CD4-positive, alpha-beta T cell (primary cell): ENCODE measurements at regions not wholly inside any gene's neighbourhood (a gene's known extent, or its start where the extent isn't known, plus 50 kb on each side); places are given as distances from the start of the nearest gene placed in this dataset.

Experiments used
- ATAC-seq: fragments of 200-7000 bp; cut with Tn5 transposase; one replicate; pipeline ENCODE4 v1.10.0; 2022; ENCODE audit warnings: mild to moderate bottlenecking; ENCODE audit not compliant: poor library complexity
- CTCF ChIA-PET: fragments of 350-600 bp; sonication (Branson Sonifier 250); formaldehyde crosslinking; loops from one replicate; lab custom pipeline; 2021; ENCODE audit warnings: antibody characterized with exemption, inconsistent platforms; lab: Charles Lee
- POLR2A ChIA-PET: fragments of 350-600 bp; sonication (Branson Sonifier 250); formaldehyde crosslinking; loops from one replicate; lab custom pipeline; 2021; ENCODE audit warnings: antibody characterized with exemption, inconsistent platforms; lab: Charles Lee
- DNase-seq, 14 experiments: peaks; one replicate each; pipeline ENCODE4 v3.0.0-alpha.2; 2013 to 2020; ENCODE audit warnings: mixed read lengths in 2 of 14
- H3K27ac ChIP-seq, 2 donors: one replicate each; pipeline versions ENCODE4 v1.5.1 to v1.7.0; 2013; ENCODE audit warnings: low read length in 2 of 2, low read depth in 1 of 2, mild to moderate bottlenecking in 1 of 2
- H3K27me3 ChIP-seq, 2 experiments: 1 replicate in 1 of 2; 2 replicates in 1 of 2; pipeline versions ENCODE4 v1.6.1 to v1.7.0; 2013; ENCODE audit warnings: low read length in 2 of 2, control low read depth in 1 of 2, mild to moderate bottlenecking in 1 of 2, moderate library complexity in 1 of 2; ENCODE audit not compliant: insufficient read depth in 2 of 2, control insufficient read depth in 1 of 2
- H3K36me3 ChIP-seq: one replicate; pipeline ENCODE4 v1.6.1; 2013; ENCODE audit warnings: low read length, control low read depth; ENCODE audit not compliant: insufficient read depth
- H3K4me1 ChIP-seq: one replicate; pipeline ENCODE4 v1.6.1; 2013; ENCODE audit warnings: low read length, control low read depth; ENCODE audit not compliant: insufficient read depth
- H3K4me3 ChIP-seq: one replicate; pipeline ENCODE4 v1.5.1; 2013; ENCODE audit warnings: mild to moderate bottlenecking, low read length, moderate library complexity
- H3K9me3 ChIP-seq, 2 experiments: 1 replicate in 1 of 2; 2 replicates in 1 of 2; pipeline versions ENCODE4 v1.6.1 to v1.7.0; 2013; ENCODE audit warnings: low read length in 2 of 2, mild to moderate bottlenecking in 2 of 2, control low read depth in 1 of 2, moderate library complexity in 1 of 2; ENCODE audit not compliant: control insufficient read depth in 1 of 2, insufficient read depth in 1 of 2
- H3K27ac Mint-ChIP-seq: one replicate; pipeline ENCODE4 v1.8.0; 2020; ENCODE audit warnings: mixed read lengths
- H3K27me3 Mint-ChIP-seq: one replicate; pipeline ENCODE4 v1.8.0; 2021; ENCODE audit warnings: mixed read lengths
- H3K36me3 Mint-ChIP-seq: one replicate; pipeline ENCODE4 v1.8.0; 2021; ENCODE audit warnings: low read depth, mixed read lengths
- H3K4me1 Mint-ChIP-seq: one replicate; pipeline ENCODE4 v1.8.0; 2021; ENCODE audit warnings: low read depth, mixed read lengths
- H3K4me3 Mint-ChIP-seq: one replicate; pipeline ENCODE4 v1.8.0; 2020; ENCODE audit warnings: mild to moderate bottlenecking, mixed read lengths
- H3K9me3 Mint-ChIP-seq: one replicate; pipeline ENCODE4 v1.8.0; 2020; ENCODE audit warnings: mixed read lengths
- intact Hi-C, 2 experiments: fragments of 100-400 bp; cut with DNase I in 1 of 2; cut with micrococcal nuclease in 1 of 2; formaldehyde crosslinking; loops; one replicate each; pipeline versions ENCODE4 v1.15.1 to v1.9.0; 2023 to 2025; cut with DNase I, micrococcal nuclease
- TF ChIP-seq, protein P1 (sequence below): fragments of 200-600 bp; IDR thresholded peaks from one replicate; pipeline ENCODE4 v1.8.0; 2022; ENCODE audit warnings: antibody characterized with exemption, mild to moderate bottlenecking

DNA sequence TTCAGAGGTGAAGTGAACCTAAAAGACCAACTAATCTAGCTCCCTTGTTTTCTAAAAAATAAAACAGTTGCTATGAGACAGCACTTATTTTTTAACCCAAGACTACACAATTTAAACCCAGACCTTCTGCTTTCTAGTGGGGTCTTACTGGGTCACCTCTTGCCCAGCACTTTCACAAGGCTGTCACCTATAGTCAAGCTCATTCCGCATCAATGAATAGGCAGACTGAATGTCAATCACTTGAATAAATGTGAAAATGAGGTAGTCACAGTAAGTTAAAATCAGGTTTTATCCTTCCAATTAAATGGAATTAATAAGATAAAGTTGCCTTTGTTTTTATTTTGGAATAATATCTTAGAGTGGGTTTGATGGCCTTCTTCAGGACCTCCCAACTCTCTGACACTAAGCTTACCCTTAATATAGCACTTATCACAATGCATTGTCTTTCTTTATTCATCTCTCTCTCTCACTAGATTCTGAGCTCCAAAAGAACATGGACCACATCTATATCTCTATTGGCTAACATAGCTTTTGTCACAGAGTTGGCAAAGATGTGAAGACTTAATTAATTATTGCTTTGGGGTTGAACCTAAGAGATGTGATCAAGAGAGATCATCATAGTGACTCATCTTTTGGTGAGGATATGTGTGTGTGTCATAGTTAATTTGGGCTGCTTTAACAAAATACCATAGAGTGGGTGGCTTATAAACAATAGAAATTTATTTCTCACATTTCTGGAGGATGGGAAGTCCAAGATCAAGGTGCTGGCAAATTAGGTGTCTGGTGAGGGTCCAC lies 248.7 kb upstream of the DAB1 start:
- Mint-ChIP-seq H3K4me3 (no peak overlapping the region), H3K36me3 (no peaks in the 10 kb centered on the region), H3K4me1 (no peaks in the 10 kb centered on the region), H3K9me3 (peaks cover 1% of the 10 kb centered on the region), H3K27ac (no peak overlapping the region), H3K27me3 (peaks cover 5% of the 10 kb centered on the region)
- ATAC-seq (no peak), DNase-seq (no peak)
- no peaks in the 10 kb centered on the region for H3K4me1 ChIP-seq
- no peaks in the 10 kb centered on the region for H3K36me3 ChIP-seq
- intact Hi-C loops: no loop called here
- POLR2A ChIA-PET: no interaction called here
- CTCF ChIA-PET: no interaction called here
- H3K27ac ChIP-seq: no peak overlapping the region
- H3K27me3 ChIP-seq: no peaks in the 10 kb centered on the region
- TF ChIP-seq, protein P1, sequence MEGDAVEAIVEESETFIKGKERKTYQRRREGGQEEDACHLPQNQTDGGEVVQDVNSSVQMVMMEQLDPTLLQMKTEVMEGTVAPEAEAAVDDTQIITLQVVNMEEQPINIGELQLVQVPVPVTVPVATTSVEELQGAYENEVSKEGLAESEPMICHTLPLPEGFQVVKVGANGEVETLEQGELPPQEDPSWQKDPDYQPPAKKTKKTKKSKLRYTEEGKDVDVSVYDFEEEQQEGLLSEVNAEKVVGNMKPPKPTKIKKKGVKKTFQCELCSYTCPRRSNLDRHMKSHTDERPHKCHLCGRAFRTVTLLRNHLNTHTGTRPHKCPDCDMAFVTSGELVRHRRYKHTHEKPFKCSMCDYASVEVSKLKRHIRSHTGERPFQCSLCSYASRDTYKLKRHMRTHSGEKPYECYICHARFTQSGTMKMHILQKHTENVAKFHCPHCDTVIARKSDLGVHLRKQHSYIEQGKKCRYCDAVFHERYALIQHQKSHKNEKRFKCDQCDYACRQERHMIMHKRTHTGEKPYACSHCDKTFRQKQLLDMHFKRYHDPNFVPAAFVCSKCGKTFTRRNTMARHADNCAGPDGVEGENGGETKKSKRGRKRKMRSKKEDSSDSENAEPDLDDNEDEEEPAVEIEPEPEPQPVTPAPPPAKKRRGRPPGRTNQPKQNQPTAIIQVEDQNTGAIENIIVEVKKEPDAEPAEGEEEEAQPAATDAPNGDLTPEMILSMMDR: no peak
- H3K4me3 ChIP-seq: no peak overlapping the region
- no peaks in the 10 kb centered on the region for H3K9me3 ChIP-seq

DNA sequence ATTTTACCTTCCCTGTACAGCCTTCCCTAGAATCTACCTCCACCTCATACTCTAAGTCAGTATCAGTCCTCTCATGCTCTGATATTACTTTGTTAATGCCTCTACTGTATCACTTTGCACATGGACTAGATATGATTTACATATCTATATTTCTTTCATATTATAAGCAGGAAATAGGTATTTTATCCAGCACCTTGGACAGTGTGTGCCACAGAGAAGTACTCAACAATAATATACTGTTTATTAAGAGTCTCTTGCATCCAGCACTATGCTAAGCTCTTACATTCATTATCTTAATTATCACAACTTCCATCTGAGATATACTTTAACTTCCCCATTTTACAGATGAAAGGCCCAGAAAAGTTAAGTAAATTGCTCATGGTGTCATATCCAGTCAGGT lies 247.9 kb upstream of the DAB1 start:
- no peaks in the 10 kb centered on the region for H3K27me3 ChIP-seq
- TF ChIP-seq, protein P1: no peak
- H3K4me3 Mint-ChIP-seq: no peak overlapping the region
- ATAC-seq: no peak
- H3K36me3 Mint-ChIP-seq: no peaks in the 10 kb centered on the region
- H3K27me3 Mint-ChIP-seq: peaks cover 5% of the 10 kb centered on the region
- ChIA-PET CTCF (no interaction called here), POLR2A (no interaction called here)
- no peaks in the 10 kb centered on the region for H3K4me1 ChIP-seq
- no peak overlapping the region for H3K4me3 ChIP-seq
- intact Hi-C loops: no loop called here
- H3K4me1 Mint-ChIP-seq: no peaks in the 10 kb centered on the region
- no peaks in the 10 kb centered on the region for H3K9me3 ChIP-seq
- H3K27ac ChIP-seq: no peak overlapping the region
- no peaks in the 10 kb centered on the region for H3K36me3 ChIP-seq
- no peak for DNase-seq
- no peak overlapping the region for H3K27ac Mint-ChIP-seq
- peaks cover 3% of the 10 kb centered on the region for H3K9me3 Mint-ChIP-seq

DNA sequence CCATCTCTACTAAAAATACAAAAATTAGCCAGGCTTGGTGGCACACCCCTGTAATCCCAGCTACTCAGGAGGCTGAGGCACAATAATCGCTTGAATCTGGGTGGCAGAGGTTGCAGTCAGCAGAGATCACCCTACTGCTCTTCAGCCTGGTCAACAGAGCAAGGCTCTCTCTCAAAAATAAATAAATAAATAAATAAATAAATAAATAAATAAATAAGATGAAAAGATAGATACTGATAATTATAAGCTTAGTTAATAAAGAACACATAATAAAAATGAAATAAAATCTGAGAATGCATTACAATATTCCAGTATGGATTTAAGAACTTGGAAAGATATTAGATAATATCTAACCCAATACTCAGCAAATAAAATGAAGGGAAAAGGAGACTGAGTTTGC lies 235.9 kb upstream of the DAB1 start:
- no peaks in the 10 kb centered on the region for H3K4me1 ChIP-seq
- CTCF ChIA-PET: no interaction called here

More for the DNA sequence above, 235.9 kb upstream of the DAB1 start:
- H3K27me3 ChIP-seq: no peaks in the 10 kb centered on the region
- no peak overlapping the region for H3K27ac ChIP-seq
- Mint-ChIP-seq H3K4me3 (no peak overlapping the region), H3K27me3 (no peaks in the 10 kb centered on the region), H3K27ac (no peak overlapping the region), H3K36me3 (no peaks in the 10 kb centered on the region), H3K4me1 (no peaks in the 10 kb centered on the region), H3K9me3 (no peaks in the 10 kb centered on the region)
- POLR2A ChIA-PET: no interaction called here
- ATAC-seq (no peak), DNase-seq (no peak)
- TF ChIP-seq, protein P1: no peak
- no peaks in the 10 kb centered on the region for H3K36me3 ChIP-seq
- H3K9me3 ChIP-seq: peaks cover 0 to 15% of the 10 kb centered on the region in 2 experiments
- no peak overlapping the region for H3K4me3 ChIP-seq
- intact Hi-C loops: no loop called here
